ENCODE measurements at regions not wholly inside any gene's neighbourhood (a gene's known extent, or its start where the extent isn't known, plus 50 kb on each side); places are given as distances from the start of the nearest gene placed in this dataset.
"Not testable (repeated sequence)": the region's sequence is repeated elsewhere in the genome, so short reads cannot be mapped to it uniquely, and the experiment has no call there.

- H4K20me1 ChIP-seq (ENCODE audit: insufficient read depth, low read length) = no peaks in the 10 kb centered on the region
- no peaks in the 10 kb centered on the region for H3K9me3 ChIP-seq (ENCODE audit: low read depth, low read length)
- H3K79me2 ChIP-seq (ENCODE audit: insufficient read depth, low read length) = no peaks in the 10 kb centered on the region
- H2AFZ ChIP-seq (ENCODE audit: low read length) = no peak overlapping the region
- H3K27ac ChIP-seq (ENCODE audit: low read depth, low read length) = no peak overlapping the region
- TF ChIP-seq, protein P1, sequence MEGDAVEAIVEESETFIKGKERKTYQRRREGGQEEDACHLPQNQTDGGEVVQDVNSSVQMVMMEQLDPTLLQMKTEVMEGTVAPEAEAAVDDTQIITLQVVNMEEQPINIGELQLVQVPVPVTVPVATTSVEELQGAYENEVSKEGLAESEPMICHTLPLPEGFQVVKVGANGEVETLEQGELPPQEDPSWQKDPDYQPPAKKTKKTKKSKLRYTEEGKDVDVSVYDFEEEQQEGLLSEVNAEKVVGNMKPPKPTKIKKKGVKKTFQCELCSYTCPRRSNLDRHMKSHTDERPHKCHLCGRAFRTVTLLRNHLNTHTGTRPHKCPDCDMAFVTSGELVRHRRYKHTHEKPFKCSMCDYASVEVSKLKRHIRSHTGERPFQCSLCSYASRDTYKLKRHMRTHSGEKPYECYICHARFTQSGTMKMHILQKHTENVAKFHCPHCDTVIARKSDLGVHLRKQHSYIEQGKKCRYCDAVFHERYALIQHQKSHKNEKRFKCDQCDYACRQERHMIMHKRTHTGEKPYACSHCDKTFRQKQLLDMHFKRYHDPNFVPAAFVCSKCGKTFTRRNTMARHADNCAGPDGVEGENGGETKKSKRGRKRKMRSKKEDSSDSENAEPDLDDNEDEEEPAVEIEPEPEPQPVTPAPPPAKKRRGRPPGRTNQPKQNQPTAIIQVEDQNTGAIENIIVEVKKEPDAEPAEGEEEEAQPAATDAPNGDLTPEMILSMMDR (IDR thresholded peaks at IDR 0.05; ENCODE audit: extremely low read depth, low read depth, low read length) = no peak
- no peaks in the 10 kb centered on the region for H3K36me3 ChIP-seq (ENCODE audit: insufficient read depth, low read length)
- no peak overlapping the region for H3K4me2 ChIP-seq (ENCODE audit: insufficient read depth, low read length)
- no peak for DNase-seq (ENCODE audit: insufficient read length, low spot score, missing footprints)
- no peaks in the 10 kb centered on the region for H3K4me1 ChIP-seq (ENCODE audit: insufficient read depth, low read length)
- H3K27me3 ChIP-seq (ENCODE audit: insufficient read depth, low read length) = no peaks in the 10 kb centered on the region
- H3K4me3 ChIP-seq (ENCODE audit: insufficient read depth, low read length) = no peak overlapping the region
Observed at GRCh38 chr4:180356766-180357165, 1886.4 kb upstream of the TENM3 start.

DNA sequence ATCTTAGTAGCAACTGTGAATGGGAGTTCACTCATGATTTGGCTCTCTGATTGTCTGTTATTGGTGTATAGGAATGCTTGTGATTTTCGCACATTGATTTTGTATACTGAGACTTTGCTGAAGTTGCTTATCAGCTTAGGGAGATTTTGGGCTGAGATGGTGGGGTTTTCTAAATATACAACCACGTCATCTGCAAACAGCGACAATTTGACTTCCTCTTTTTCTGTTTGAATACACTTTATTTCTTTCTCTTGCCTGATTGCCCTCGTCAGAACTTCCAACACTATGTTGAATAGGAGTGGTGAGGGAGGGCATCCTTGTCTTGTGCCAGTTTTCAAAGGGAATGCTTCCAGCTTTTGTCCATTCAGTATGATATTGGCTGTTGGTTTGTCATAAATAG lies 1883.1 kb upstream of the TENM3 start:
- not testable (repeated sequence) for H3K4me2 ChIP-seq (ENCODE audit: insufficient read depth, low read length); H3K4me3 ChIP-seq (ENCODE audit: insufficient read depth, low read length); H3K79me2 ChIP-seq (ENCODE audit: insufficient read depth, low read length); H4K20me1 ChIP-seq (ENCODE audit: insufficient read depth, low read length); H2AFZ ChIP-seq (ENCODE audit: low read length); DNase-seq (ENCODE audit: insufficient read length, low spot score, missing footprints); H3K4me1 ChIP-seq (ENCODE audit: insufficient read depth, low read length); H3K9me3 ChIP-seq (ENCODE audit: low read depth, low read length); H3K27ac ChIP-seq (ENCODE audit: low read depth, low read length); H3K27me3 ChIP-seq (ENCODE audit: insufficient read depth, low read length); H3K36me3 ChIP-seq (ENCODE audit: insufficient read depth, low read length)

DNA sequence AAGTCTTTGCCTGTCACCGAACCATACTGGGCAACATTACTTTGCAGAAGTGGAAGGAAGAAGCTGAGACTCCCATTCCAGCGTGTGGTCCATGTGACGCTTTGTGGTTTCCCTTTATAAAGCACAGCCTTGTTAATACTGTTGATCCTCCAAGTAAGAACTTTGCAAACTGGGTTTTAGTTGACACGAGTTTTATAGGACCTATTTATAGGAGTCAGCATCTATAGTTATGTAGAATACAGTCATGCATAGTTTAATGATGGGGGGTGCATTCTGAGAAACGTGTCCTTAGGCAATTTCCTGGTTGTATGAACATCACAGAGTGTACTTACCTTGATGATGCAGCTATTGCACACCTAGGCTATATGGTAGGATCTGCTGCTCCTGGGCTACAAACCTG lies 1879.4 kb upstream of the TENM3 start:
- Histone ChIP-seq H3K4me2 (ENCODE audit: insufficient read depth, low read length) (no peak overlapping the region), H3K27ac (ENCODE audit: low read depth, low read length) (no peak overlapping the region), H3K36me3 (ENCODE audit: insufficient read depth, low read length) (no peaks in the 10 kb centered on the region), H3K9me3 (ENCODE audit: low read depth, low read length) (no peaks in the 10 kb centered on the region), H3K4me3 (ENCODE audit: insufficient read depth, low read length) (no peak overlapping the region), H4K20me1 (ENCODE audit: insufficient read depth, low read length) (no peaks in the 10 kb centered on the region), H3K79me2 (ENCODE audit: insufficient read depth, low read length) (no peaks in the 10 kb centered on the region), H3K27me3 (ENCODE audit: insufficient read depth, low read length) (no peaks in the 10 kb centered on the region), H3K4me1 (ENCODE audit: insufficient read depth, low read length) (no peaks in the 10 kb centered on the region), H2AFZ (ENCODE audit: low read length) (no peak overlapping the region)
- no peak for DNase-seq (ENCODE audit: insufficient read length, low spot score, missing footprints)
- TF ChIP-seq, protein P1 (IDR thresholded peaks at IDR 0.05; ENCODE audit: extremely low read depth, low read depth, low read length) = no peak

DNA sequence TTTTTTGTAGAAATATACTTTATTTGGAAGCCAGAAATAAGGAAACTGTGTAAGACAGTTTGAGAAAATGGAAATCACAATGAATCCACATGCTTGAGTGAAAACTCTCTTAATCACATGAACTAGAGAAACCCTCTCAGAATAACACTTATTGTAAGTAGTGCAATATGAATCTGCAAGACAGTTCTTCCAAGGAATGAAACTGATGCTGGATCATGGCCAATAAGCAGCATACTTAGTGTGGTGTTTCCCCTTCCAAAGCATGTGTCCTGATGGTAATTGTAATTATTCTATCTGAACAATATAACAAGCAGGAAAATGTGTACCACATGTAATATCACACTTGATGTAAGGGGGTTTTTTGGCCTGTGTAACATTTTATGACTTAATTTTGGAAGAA lies 1870.5 kb upstream of the TENM3 start:
- Histone ChIP-seq H3K36me3 (ENCODE audit: insufficient read depth, low read length) (no peaks in the 10 kb centered on the region), H3K4me1 (ENCODE audit: insufficient read depth, low read length) (no peaks in the 10 kb centered on the region), H4K20me1 (ENCODE audit: insufficient read depth, low read length) (no peaks in the 10 kb centered on the region), H3K4me2 (ENCODE audit: insufficient read depth, low read length) (no peak overlapping the region), H3K4me3 (ENCODE audit: insufficient read depth, low read length) (no peak overlapping the region), H3K27ac (ENCODE audit: low read depth, low read length) (no peak overlapping the region), H3K79me2 (ENCODE audit: insufficient read depth, low read length) (no peaks in the 10 kb centered on the region), H3K9me3 (ENCODE audit: low read depth, low read length) (no peaks in the 10 kb centered on the region), H3K27me3 (ENCODE audit: insufficient read depth, low read length) (no peaks in the 10 kb centered on the region), H2AFZ (ENCODE audit: low read length) (no peak overlapping the region)
- no peak for DNase-seq (ENCODE audit: insufficient read length, low spot score, missing footprints)
- TF ChIP-seq, protein P1 (IDR thresholded peaks at IDR 0.05; ENCODE audit: extremely low read depth, low read depth, low read length) = no peak

- no peak overlapping the region for H3K27ac ChIP-seq (ENCODE audit: low read depth, low read length)
- no peaks in the 10 kb centered on the region for H3K9me3 ChIP-seq (ENCODE audit: low read depth, low read length)
- H4K20me1 ChIP-seq (ENCODE audit: insufficient read depth, low read length) = no peaks in the 10 kb centered on the region
- no peaks in the 10 kb centered on the region for H3K79me2 ChIP-seq (ENCODE audit: insufficient read depth, low read length)
- no peaks in the 10 kb centered on the region for H3K36me3 ChIP-seq (ENCODE audit: insufficient read depth, low read length)
- H3K4me3 ChIP-seq (ENCODE audit: insufficient read depth, low read length) = no peak overlapping the region
- no peak overlapping the region for H3K4me2 ChIP-seq (ENCODE audit: insufficient read depth, low read length)
- no peak for DNase-seq (ENCODE audit: insufficient read length, low spot score, missing footprints)
- TF ChIP-seq, protein P1 (IDR thresholded peaks at IDR 0.05; ENCODE audit: extremely low read depth, low read depth, low read length) = no peak
- no peaks in the 10 kb centered on the region for H3K4me1 ChIP-seq (ENCODE audit: insufficient read depth, low read length)
- no peak overlapping the region for H2AFZ ChIP-seq (ENCODE audit: low read length)
- no peaks in the 10 kb centered on the region for H3K27me3 ChIP-seq (ENCODE audit: insufficient read depth, low read length)
Observed at GRCh38 chr4:180377741-180378140, 1865.5 kb upstream of the TENM3 start.
